ENCODE measurements at regions not wholly inside any gene's neighbourhood (a gene's known extent, or its start where the extent isn't known, plus 50 kb on each side); places are given as distances from the start of the nearest gene placed in this dataset.

- DNase-seq (ENCODE audit: low read depth) = no peak
Observed at GRCh38 chr10:43973801-43974200, 325.1 kb upstream of the ZNF32 start.

- DNase-seq (ENCODE audit: low read depth) = no peak
Observed at GRCh38 chr10:43972976-43973647, 324.4 kb upstream of the ZNF32 start.

- DNase-seq (ENCODE audit: low read depth) = no peak
Observed at GRCh38 chr10:43971981-43972380, 323.3 kb upstream of the ZNF32 start.

GRCh38 chr10:43971306-43971705 is 322.6 kb upstream of the ZNF32 start:
- DNase-seq (ENCODE audit: low read depth) = no peak

- no peak for DNase-seq (ENCODE audit: low read depth)
Observed at GRCh38 chr10:43970717-43971116, 322.0 kb upstream of the ZNF32 start.

GRCh38 chr10:43970018-43970698 is 321.5 kb upstream of the ZNF32 start:
- DNase-seq (ENCODE audit: low read depth) = no peak

- no peak for DNase-seq (ENCODE audit: low read depth)
Observed at GRCh38 chr10:43969506-43969905, 320.8 kb upstream of the ZNF32 start.

- DNase-seq (ENCODE audit: low read depth) = no peak
Observed at GRCh38 chr10:43968961-43969360, 320.3 kb upstream of the ZNF32 start.

- DNase-seq (ENCODE audit: low read depth) = no peak
Observed at GRCh38 chr10:43968076-43968475, 319.4 kb upstream of the ZNF32 start.

- DNase-seq (ENCODE audit: low read depth) = no peak
Observed at GRCh38 chr10:43966571-43966965, 317.9 kb upstream of the ZNF32 start.

GRCh38 chr10:43965918-43966570 is 317.4 kb upstream of the ZNF32 start:
- DNase-seq (ENCODE audit: low read depth) = no peak

- peak; percentile 37 for DNase-seq (ENCODE audit: low read depth)
Observed at GRCh38 chr10:43965033-43965917, 316.6 kb upstream of the ZNF32 start.

- no peak for DNase-seq (ENCODE audit: low read depth)
Observed at GRCh38 chr10:43964486-43964885, 315.8 kb upstream of the ZNF32 start.

GRCh38 chr10:43963793-43964425 is 315.2 kb upstream of the ZNF32 start:
- no peak for DNase-seq (ENCODE audit: low read depth)

GRCh38 chr10:43963379-43963778 is 314.7 kb upstream of the ZNF32 start:
- no peak for DNase-seq (ENCODE audit: low read depth)

GRCh38 chr10:43962346-43963191 is 313.9 kb upstream of the ZNF32 start:
- no peak for DNase-seq (ENCODE audit: low read depth)

GRCh38 chr10:43961523-43962345 is 313.1 kb upstream of the ZNF32 start:
- DNase-seq (ENCODE audit: low read depth) = no peak

GRCh38 chr10:43960981-43961380 is 312.3 kb upstream of the ZNF32 start:
- no peak for DNase-seq (ENCODE audit: low read depth)

GRCh38 chr10:43960477-43960876 is 311.8 kb upstream of the ZNF32 start:
- DNase-seq (ENCODE audit: low read depth) = no peak

GRCh38 chr10:43960135-43960415 is 311.4 kb upstream of the ZNF32 start:
- no peak for DNase-seq (ENCODE audit: low read depth)

Data from LHCN-M2 (cell line).